ENCODE measurements at regions not wholly inside any gene's neighbourhood (a gene's known extent, or its start where the extent isn't known, plus 50 kb on each side); places are given as distances from the start of the nearest gene placed in this dataset.

- intact Hi-C loops (cut with micrococcal nuclease; ENCODE audit: unreplicated experiment): no loop called here
- Histone ChIP-seq H3K4me1 (replicated peaks; ENCODE audit: insufficient read depth) (no peaks in the 10 kb centered on the region), H3K27ac (no peak overlapping the region), H3K9me3 (ENCODE audit: insufficient read depth, low read depth) (no peaks in the 10 kb centered on the region), H2AFZ (no peak overlapping the region), H4K20me1 (ENCODE audit: insufficient read depth) (no peaks in the 10 kb centered on the region), H3K79me2 (ENCODE audit: low read depth) (no peaks in the 10 kb centered on the region), H3K4me3 (no peak overlapping the region), H3K36me3 (ENCODE audit: low read depth) (no peaks in the 10 kb centered on the region), H3K4me2 (no peak overlapping the region), H3K9me2 (ENCODE audit: insufficient read depth) (no peaks in the 10 kb centered on the region), H3F3A (ENCODE audit: insufficient read depth, low read depth) (no peaks in the 10 kb centered on the region), H3K27me3 (ENCODE audit: insufficient read depth, low read depth) (no peaks in the 10 kb centered on the region)
- CTCF ChIA-PET: no interaction called here
- POLR2A ChIA-PET (ENCODE audit: unreplicated experiment): interaction anchor here (0.5 kb wide), 1 partner anchor 1802 kb away, joined by 4 read pairs; no protein-coding TSS in a partner anchor
- no peak for TF ChIP-seq EZH2 (IDR thresholded peaks at IDR 0.05; ENCODE audit: low read depth)
- no peak for TF ChIP-seq CTCF (conservative IDR thresholded peaks at IDR 0.05)
- BruUV-seq (replicated peaks): no TSS peak
- no peak for DNase-seq
Observed at GRCh38 chr3:28039829-28040228, 201.6 kb upstream of the CMC1 start.

- no peaks in the 10 kb centered on the region for H3K36me3 ChIP-seq (ENCODE audit: low read depth)
- no peak overlapping the region for H3K4me3 ChIP-seq
- BruUV-seq (replicated peaks): no TSS peak
- no peaks in the 10 kb centered on the region for H3K9me3 ChIP-seq (ENCODE audit: insufficient read depth, low read depth)
- no peaks in the 10 kb centered on the region for H3K9me2 ChIP-seq (ENCODE audit: insufficient read depth)
- no peaks in the 10 kb centered on the region for H3F3A ChIP-seq (ENCODE audit: insufficient read depth, low read depth)
- no peaks in the 10 kb centered on the region for H3K79me2 ChIP-seq (ENCODE audit: low read depth)
- ChIA-PET POLR2A (ENCODE audit: unreplicated experiment) (no interaction called here), CTCF (no interaction called here)
- no peak overlapping the region for H3K27ac ChIP-seq
- no peaks in the 10 kb centered on the region for H3K4me1 ChIP-seq (replicated peaks; ENCODE audit: insufficient read depth)
- H3K27me3 ChIP-seq (ENCODE audit: insufficient read depth, low read depth): no peaks in the 10 kb centered on the region
- intact Hi-C loops (cut with micrococcal nuclease; ENCODE audit: unreplicated experiment): no loop called here
- no peak for TF ChIP-seq CTCF (conservative IDR thresholded peaks at IDR 0.05)
- TF ChIP-seq EZH2 (IDR thresholded peaks at IDR 0.05; ENCODE audit: low read depth): no peak
- H4K20me1 ChIP-seq (ENCODE audit: insufficient read depth): no peaks in the 10 kb centered on the region
- no peak overlapping the region for H3K4me2 ChIP-seq
- DNase-seq: no peak
- no peak overlapping the region for H2AFZ ChIP-seq
Observed at GRCh38 chr3:28042095-28042635, 199.3 kb upstream of the CMC1 start.

- Histone ChIP-seq H3K9me2 (ENCODE audit: insufficient read depth) (no peaks in the 10 kb centered on the region), H3K4me1 (replicated peaks; ENCODE audit: insufficient read depth) (no peaks in the 10 kb centered on the region), H3K27ac (no peak overlapping the region), H4K20me1 (ENCODE audit: insufficient read depth) (no peaks in the 10 kb centered on the region), H2AFZ (no peak overlapping the region), H3F3A (ENCODE audit: insufficient read depth, low read depth) (no peaks in the 10 kb centered on the region), H3K4me2 (no peak overlapping the region), H3K79me2 (ENCODE audit: low read depth) (no peaks in the 10 kb centered on the region), H3K4me3 (no peak overlapping the region), H3K36me3 (ENCODE audit: low read depth) (no peaks in the 10 kb centered on the region), H3K27me3 (ENCODE audit: insufficient read depth, low read depth) (no peaks in the 10 kb centered on the region), H3K9me3 (ENCODE audit: insufficient read depth, low read depth) (no peaks in the 10 kb centered on the region)
- no peak for DNase-seq
- intact Hi-C loops (cut with micrococcal nuclease; ENCODE audit: unreplicated experiment): no loop called here
- TF ChIP-seq EZH2 (IDR thresholded peaks at IDR 0.05; ENCODE audit: low read depth) (no peak), CTCF (conservative IDR thresholded peaks at IDR 0.05) (no peak)
- CTCF ChIA-PET: no interaction called here
- POLR2A ChIA-PET (ENCODE audit: unreplicated experiment): no interaction called here
- BruUV-seq (replicated peaks): no TSS peak
Observed at GRCh38 chr3:28042707-28043106, 198.7 kb upstream of the CMC1 start.
